Activated CD4-positive, alpha-beta memory T cell treated with anti-CD3 and anti-CD28 coated beads for 36 hours (primary cell): ENCODE measurements at regions not wholly inside any gene's neighbourhood (a gene's known extent, or its start where the extent isn't known, plus 50 kb on each side); places are given as distances from the start of the nearest gene placed in this dataset.
"Not testable (repeated sequence)": the region's sequence is repeated elsewhere in the genome, so short reads cannot be mapped to it uniquely, and the experiment has no call there.

ENCODE experiments used
- CTCF ChIA-PET: fragments of 350-600 bp; sonication (Branson Sonifier 250); formaldehyde crosslinking; loops from one replicate; lab custom pipeline; 2021; ENCODE audit warnings: antibody characterized with exemption, inconsistent platforms; lab: Charles Lee
- POLR2A ChIA-PET: fragments of 350-600 bp; sonication (Branson Sonifier 250); formaldehyde crosslinking; loops from one replicate; lab custom pipeline; 2021; ENCODE audit warnings: antibody characterized with exemption; lab: Charles Lee
- DNase-seq: peaks from one replicate; pipeline ENCODE4 v3.0.0-alpha.2; 2020
- H3K27ac Mint-ChIP-seq: one replicate; pipeline ENCODE4 v1.8.0; 2021; ENCODE audit warnings: mixed read lengths
- H3K27me3 Mint-ChIP-seq: one replicate; pipeline ENCODE4 v1.8.0; 2021; ENCODE audit warnings: mixed read lengths
- H3K36me3 Mint-ChIP-seq: one replicate; pipeline ENCODE4 v1.8.0; 2021; ENCODE audit warnings: mixed read lengths
- H3K4me1 Mint-ChIP-seq: one replicate; pipeline ENCODE4 v1.8.0; 2021; ENCODE audit warnings: low read depth, mixed read lengths
- H3K4me3 Mint-ChIP-seq: one replicate; pipeline ENCODE4 v1.8.0; 2021; ENCODE audit warnings: mild to moderate bottlenecking, mixed read lengths
- H3K9me3 Mint-ChIP-seq: one replicate; pipeline ENCODE4 v1.8.0; 2021; ENCODE audit warnings: mixed read lengths
- intact Hi-C: fragments of 100-400 bp; cut with micrococcal nuclease; formaldehyde crosslinking; loops from one replicate; pipeline ENCODE4 v1.15.1; 2023

GRCh38 chr6:4336084-4336483, 200.7 kb upstream of the ECI2 start:
- Mint-ChIP-seq H3K9me3 (no peaks in the 10 kb centered on the region), H3K4me1 (no peaks in the 10 kb centered on the region), H3K27ac (no peak overlapping the region), H3K36me3 (no peaks in the 10 kb centered on the region), H3K27me3 (peaks cover 7% of the 10 kb centered on the region), H3K4me3 (no peak overlapping the region)
- no peak for DNase-seq
- intact Hi-C loops, result no loop called here
- POLR2A ChIA-PET, result no interaction called here
- CTCF ChIA-PET, result no interaction called here

GRCh38 chr6:4334158-4334740, 198.9 kb upstream of the ECI2 start:
- H3K36me3 Mint-ChIP-seq, H3K4me1 Mint-ChIP-seq, CTCF ChIA-PET, H3K27ac Mint-ChIP-seq, intact Hi-C loops, DNase-seq, POLR2A ChIA-PET, H3K27me3 Mint-ChIP-seq, H3K4me3 Mint-ChIP-seq, H3K9me3 Mint-ChIP-seq: not testable (repeated sequence)

- Mint-ChIP-seq H3K9me3 (peaks cover 3% of the 10 kb centered on the region), H3K36me3 (no peaks in the 10 kb centered on the region), H3K27me3 (peaks cover 2% of the 10 kb centered on the region), H3K4me1 (no peaks in the 10 kb centered on the region), H3K4me3 (no peak overlapping the region), H3K27ac (no peak overlapping the region)
- intact Hi-C loops, result no loop called here
- ChIA-PET POLR2A (no interaction called here), CTCF (no interaction called here)
- DNase-seq, result no peak
Observed at GRCh38 chr6:4327841-4328240, 192.5 kb upstream of the ECI2 start.

GRCh38 chr6:4324746-4325145, 189.4 kb upstream of the ECI2 start:
- CTCF ChIA-PET, result no interaction called here
- H3K27me3 Mint-ChIP-seq, result peaks cover 4% of the 10 kb centered on the region
- H3K9me3 Mint-ChIP-seq, result no peaks in the 10 kb centered on the region
- POLR2A ChIA-PET, result no interaction called here
- intact Hi-C loops, result no loop called here
- H3K27ac Mint-ChIP-seq, result no peak overlapping the region
- H3K36me3 Mint-ChIP-seq, result no peaks in the 10 kb centered on the region
- H3K4me3 Mint-ChIP-seq, result no peak overlapping the region
- DNase-seq, result no peak
- H3K4me1 Mint-ChIP-seq, result no peaks in the 10 kb centered on the region

- POLR2A ChIA-PET, result no interaction called here
Observed at GRCh38 chr6:4323322-4323721, 187.9 kb upstream of the ECI2 start.

GRCh38 chr6:4322846-4323309, 187.5 kb upstream of the ECI2 start:
- ChIA-PET CTCF (interaction anchor here (0.6 kb wide), 1 partner anchor 1175 kb away, joined by 3 read pairs; no protein-coding TSS in a partner anchor), POLR2A (no interaction called here)
- Mint-ChIP-seq H3K36me3 (no peaks in the 10 kb centered on the region), H3K27me3 (peaks cover 13% of the 10 kb centered on the region), H3K4me3 (no peak overlapping the region), H3K27ac (no peak overlapping the region), H3K9me3 (no peaks in the 10 kb centered on the region), H3K4me1 (no peaks in the 10 kb centered on the region)
- DNase-seq, result no peak
- intact Hi-C loops, result no loop called here

More at GRCh38 chr6:4323322-4323721, 187.9 kb upstream of the ECI2 start:
- CTCF ChIA-PET, result interaction anchor here (0.6 kb wide), 1 partner anchor 1176 kb away, joined by 3 read pairs; no protein-coding TSS in a partner anchor
- peaks cover 9% of the 10 kb centered on the region for H3K27me3 Mint-ChIP-seq
- H3K9me3 Mint-ChIP-seq, result no peaks in the 10 kb centered on the region
- DNase-seq, result no peak
- H3K4me3 Mint-ChIP-seq, result no peak overlapping the region
- intact Hi-C loops, result no loop called here
- no peaks in the 10 kb centered on the region for H3K36me3 Mint-ChIP-seq
- H3K27ac Mint-ChIP-seq, result no peak overlapping the region
- H3K4me1 Mint-ChIP-seq, result no peaks in the 10 kb centered on the region

- CTCF ChIA-PET, result no interaction called here
- no peak overlapping the region for H3K4me3 Mint-ChIP-seq
Observed at GRCh38 chr6:4322134-4322845, 186.9 kb upstream of the ECI2 start.

GRCh38 chr6:4320860-4321259, 185.5 kb upstream of the ECI2 start:
- Mint-ChIP-seq H3K4me3 (no peak overlapping the region), H3K27me3 (peaks cover 16% of the 10 kb centered on the region), H3K27ac (no peak overlapping the region), H3K4me1 (no peaks in the 10 kb centered on the region), H3K36me3 (no peaks in the 10 kb centered on the region), H3K9me3 (no peaks in the 10 kb centered on the region)
- no peak for DNase-seq
- POLR2A ChIA-PET, result no interaction called here
- intact Hi-C loops, result no loop called here
- CTCF ChIA-PET, result no interaction called here

More at GRCh38 chr6:4322134-4322845, 186.9 kb upstream of the ECI2 start:
- no peak overlapping the region for H3K27ac Mint-ChIP-seq
- no peak for DNase-seq
- no peaks in the 10 kb centered on the region for H3K36me3 Mint-ChIP-seq
- H3K9me3 Mint-ChIP-seq, result no peaks in the 10 kb centered on the region
- intact Hi-C loops, result no loop called here
- peaks cover 14% of the 10 kb centered on the region for H3K27me3 Mint-ChIP-seq
- no peaks in the 10 kb centered on the region for H3K4me1 Mint-ChIP-seq
- POLR2A ChIA-PET, result no interaction called here

- POLR2A ChIA-PET, result no interaction called here
- Mint-ChIP-seq H3K27ac (no peak overlapping the region), H3K27me3 (peaks cover 19% of the 10 kb centered on the region), H3K9me3 (no peaks in the 10 kb centered on the region), H3K36me3 (no peaks in the 10 kb centered on the region), H3K4me3 (no peak overlapping the region), H3K4me1 (no peaks in the 10 kb centered on the region)
- CTCF ChIA-PET, result no interaction called here
- DNase-seq, result no peak
- intact Hi-C loops, result no loop called here
Observed at GRCh38 chr6:4319981-4320683, 184.8 kb upstream of the ECI2 start.

- Mint-ChIP-seq H3K9me3 (peaks cover 7% of the 10 kb centered on the region), H3K27ac (no peak overlapping the region), H3K4me3 (no peak overlapping the region), H3K4me1 (no peaks in the 10 kb centered on the region), H3K27me3 (peaks cover 19% of the 10 kb centered on the region), H3K36me3 (no peaks in the 10 kb centered on the region)
- ChIA-PET POLR2A (no interaction called here), CTCF (no interaction called here)
- intact Hi-C loops, result no loop called here
- DNase-seq, result no peak
Observed at GRCh38 chr6:4318321-4318720, 182.9 kb upstream of the ECI2 start.

GRCh38 chr6:4316867-4317400, 181.6 kb upstream of the ECI2 start:
- CTCF ChIA-PET, result no interaction called here
- DNase-seq, result no peak
- Mint-ChIP-seq H3K36me3 (no peaks in the 10 kb centered on the region), H3K9me3 (peaks cover 20% of the 10 kb centered on the region), H3K27ac (no peak overlapping the region), H3K4me1 (no peaks in the 10 kb centered on the region), H3K4me3 (no peak overlapping the region), H3K27me3 (peaks cover 17% of the 10 kb centered on the region)
- intact Hi-C loops, result no loop called here
- POLR2A ChIA-PET, result no interaction called here

- CTCF ChIA-PET, result no interaction called here
- intact Hi-C loops, result no loop called here
- Mint-ChIP-seq H3K4me3 (no peak overlapping the region), H3K27ac (no peak overlapping the region), H3K36me3 (no peaks in the 10 kb centered on the region), H3K4me1 (no peaks in the 10 kb centered on the region), H3K9me3 (peaks cover 45% of the 10 kb centered on the region), H3K27me3 (peaks cover 15% of the 10 kb centered on the region)
- DNase-seq, result no peak
- POLR2A ChIA-PET, result no interaction called here
Observed at GRCh38 chr6:4314201-4314707, 178.9 kb upstream of the ECI2 start.
